ENCODE measurements at regions not wholly inside any gene's neighbourhood (a gene's known extent, or its start where the extent isn't known, plus 50 kb on each side); places are given as distances from the start of the nearest gene placed in this dataset.

DNA sequence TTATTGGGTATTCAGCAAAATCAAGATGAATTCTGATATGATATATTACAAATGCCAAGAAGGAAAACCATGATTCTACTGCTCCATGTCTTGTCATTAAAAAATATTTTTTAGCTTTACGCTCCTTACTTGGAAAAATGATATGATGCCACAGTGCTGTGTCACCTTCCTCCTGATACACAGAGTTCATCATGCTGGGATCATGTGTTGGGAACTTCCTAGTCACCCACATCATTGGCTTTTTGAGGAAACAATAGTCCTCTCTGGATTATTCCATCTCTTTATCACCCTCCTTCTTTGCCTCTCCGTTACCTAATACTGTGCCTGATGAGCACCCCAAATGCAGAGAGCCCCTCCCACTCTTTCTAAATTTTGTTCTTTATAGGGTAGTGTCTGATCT lies 94.3 kb upstream of the PFN2 start:
- H3K4me1 Mint-ChIP-seq = no peaks in the 10 kb centered on the region
- H3K9me3 Mint-ChIP-seq = no peaks in the 10 kb centered on the region
- H3K4me3 Mint-ChIP-seq = no peak overlapping the region
- intact Hi-C loops (cut with micrococcal nuclease) = no loop called here
- H3K36me3 Mint-ChIP-seq (ENCODE audit: low read depth) = no peaks in the 10 kb centered on the region
- DNase-seq = no peak
- H3K27me3 Mint-ChIP-seq = peaks cover 11% of the 10 kb centered on the region
- H3K27ac Mint-ChIP-seq = no peak overlapping the region

DNA sequence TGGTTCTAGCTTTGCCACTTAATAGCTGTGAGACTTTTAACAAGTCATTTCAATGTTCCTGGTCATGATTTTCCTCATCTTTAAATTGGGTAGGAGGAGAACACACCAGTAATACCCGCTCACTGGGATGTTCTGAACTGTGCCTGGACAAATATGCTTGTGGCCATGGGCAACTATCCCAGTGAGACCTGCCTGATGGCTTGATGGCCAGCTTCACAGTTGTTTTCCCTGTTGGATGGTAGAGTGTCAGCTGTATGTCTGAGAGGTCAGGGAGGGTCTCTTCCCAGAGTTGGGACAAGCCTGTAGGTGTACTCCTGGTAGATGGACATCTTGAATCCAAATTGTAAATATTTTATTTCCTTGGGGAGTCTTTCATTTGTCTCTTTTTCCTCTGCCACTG lies 92.5 kb upstream of the PFN2 start:
- no peak overlapping the region for H3K27ac Mint-ChIP-seq
- no peaks in the 10 kb centered on the region for H3K36me3 Mint-ChIP-seq (ENCODE audit: low read depth)

DNA sequence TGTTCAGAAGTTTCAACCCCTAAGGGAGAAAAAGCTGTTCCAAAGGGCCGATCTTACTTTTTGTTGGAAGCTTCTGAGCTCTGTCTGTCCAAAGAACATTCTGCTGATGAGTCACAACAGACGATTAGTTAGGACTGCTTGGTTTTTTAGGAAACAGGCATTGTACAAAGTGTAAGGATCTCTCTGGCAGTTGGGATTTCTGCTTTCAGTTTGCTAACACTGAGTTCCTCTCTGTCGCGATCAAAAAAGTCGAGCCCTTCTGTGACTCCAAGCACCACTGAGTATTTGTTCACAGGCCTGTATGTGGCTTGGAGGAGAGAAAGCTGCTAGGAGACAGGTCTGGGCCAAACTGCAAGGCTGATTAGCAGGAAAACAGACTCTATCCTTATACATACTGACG lies 91.8 kb upstream of the PFN2 start:
- intact Hi-C loops (cut with micrococcal nuclease) = no loop called here
- Mint-ChIP-seq H3K36me3 (ENCODE audit: low read depth) (no peaks in the 10 kb centered on the region), H3K9me3 (no peaks in the 10 kb centered on the region), H3K4me1 (no peaks in the 10 kb centered on the region), H3K27me3 (peaks cover 11% of the 10 kb centered on the region), H3K4me3 (no peak overlapping the region), H3K27ac (no peak overlapping the region)
- DNase-seq = no peak

More for the DNA sequence above, 92.5 kb upstream of the PFN2 start:
- H3K27me3 Mint-ChIP-seq = peaks cover 11% of the 10 kb centered on the region
- H3K4me3 Mint-ChIP-seq = no peak overlapping the region
- DNase-seq = no peak
- no peaks in the 10 kb centered on the region for H3K4me1 Mint-ChIP-seq
- no peaks in the 10 kb centered on the region for H3K9me3 Mint-ChIP-seq
- intact Hi-C loops (cut with micrococcal nuclease) = no loop called here

DNA sequence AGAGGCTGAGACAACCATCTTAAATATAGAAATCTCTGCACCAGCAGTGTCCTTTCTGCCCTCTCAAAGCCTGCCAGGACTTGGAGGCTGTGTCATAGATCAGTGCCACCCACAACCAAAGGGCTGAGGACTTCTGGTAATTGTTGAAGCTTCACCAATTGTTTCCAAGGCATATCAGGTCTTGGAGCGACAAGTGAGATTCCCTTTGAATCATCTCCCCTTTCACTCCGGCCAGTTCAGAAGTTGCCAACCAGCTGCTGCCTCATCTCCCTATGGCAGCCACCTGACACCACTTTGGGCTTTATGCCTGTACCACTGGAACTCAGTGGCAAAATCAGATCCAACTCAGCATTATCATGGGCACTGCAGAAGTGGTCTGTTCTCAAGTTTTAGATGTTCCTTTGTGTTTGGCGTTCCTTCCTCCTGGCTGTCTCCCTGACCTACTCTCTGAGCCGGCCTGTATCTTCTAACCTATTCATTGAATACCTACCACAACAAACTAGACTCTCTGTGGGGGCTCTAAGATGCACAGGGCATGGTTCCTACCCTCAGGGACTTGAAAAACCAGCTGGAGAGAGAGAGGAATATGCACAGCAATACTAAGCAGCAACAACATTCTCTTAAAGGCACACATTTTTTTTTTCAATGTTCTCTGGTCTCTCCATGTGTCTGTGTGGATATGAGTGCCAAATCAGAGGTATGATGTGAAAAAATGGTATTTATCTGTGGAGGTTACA lies 90.8 kb upstream of the PFN2 start:
- H3K27ac Mint-ChIP-seq = no peak overlapping the region
- no peaks in the 10 kb centered on the region for H3K36me3 Mint-ChIP-seq (ENCODE audit: low read depth)
- H3K9me3 Mint-ChIP-seq = no peaks in the 10 kb centered on the region
- DNase-seq = no peak
- H3K27me3 Mint-ChIP-seq = peaks cover 7% of the 10 kb centered on the region
- H3K4me3 Mint-ChIP-seq = no peak overlapping the region
- intact Hi-C loops (cut with micrococcal nuclease) = no loop called here
- H3K4me1 Mint-ChIP-seq = no peaks in the 10 kb centered on the region

DNA sequence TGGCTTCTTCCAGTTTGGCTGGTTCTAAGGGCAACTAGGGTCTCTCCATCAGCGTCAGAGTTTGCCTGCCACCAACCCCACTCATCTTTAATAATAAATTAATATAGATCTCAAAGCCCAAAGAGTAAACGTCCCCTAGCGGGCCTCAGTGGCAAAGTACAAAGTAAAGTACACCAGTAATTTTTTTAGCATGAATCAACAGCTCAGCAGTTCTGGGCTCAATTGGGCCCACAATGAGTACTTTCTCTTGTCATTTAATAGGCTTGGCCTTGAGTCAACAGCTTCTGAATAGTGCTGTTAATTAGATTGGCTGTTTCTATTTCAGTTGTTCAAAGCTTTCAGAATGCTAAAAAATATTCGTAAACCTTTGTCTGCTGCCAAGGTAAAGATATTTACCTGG lies 89.0 kb upstream of the PFN2 start:
- intact Hi-C loops (cut with micrococcal nuclease) = no loop called here
- peaks cover 5% of the 10 kb centered on the region for H3K27me3 Mint-ChIP-seq
- no peaks in the 10 kb centered on the region for H3K36me3 Mint-ChIP-seq (ENCODE audit: low read depth)
- H3K4me1 Mint-ChIP-seq = no peaks in the 10 kb centered on the region
- no peak overlapping the region for H3K4me3 Mint-ChIP-seq
- DNase-seq = no peak
- no peaks in the 10 kb centered on the region for H3K9me3 Mint-ChIP-seq
- no peak overlapping the region for H3K27ac Mint-ChIP-seq

DNA sequence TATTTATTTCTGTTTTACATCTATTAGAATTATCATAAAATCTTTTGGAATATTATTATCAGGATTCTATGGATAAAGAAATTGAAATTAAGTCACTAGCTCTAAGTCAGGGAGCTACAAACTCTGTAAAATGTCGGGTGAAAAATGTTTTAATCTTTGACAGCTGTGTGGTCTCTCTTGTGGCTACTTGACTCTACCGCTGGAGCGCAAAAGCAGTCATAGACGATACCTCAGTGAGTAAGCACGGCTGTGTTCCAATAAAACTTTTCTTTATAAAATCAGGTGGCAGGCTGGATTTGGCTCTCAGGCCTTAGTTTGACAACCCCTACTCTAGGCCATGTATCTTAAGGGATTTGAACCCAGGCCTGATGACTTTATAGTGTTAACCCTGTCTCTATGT lies 88.5 kb upstream of the PFN2 start:
- Mint-ChIP-seq H3K27me3 (peaks cover 5% of the 10 kb centered on the region), H3K9me3 (no peaks in the 10 kb centered on the region), H3K4me1 (no peaks in the 10 kb centered on the region), H3K36me3 (ENCODE audit: low read depth) (no peaks in the 10 kb centered on the region), H3K27ac (no peak overlapping the region), H3K4me3 (no peak overlapping the region)
- intact Hi-C loops (cut with micrococcal nuclease) = no loop called here
- no peak for DNase-seq

DNA sequence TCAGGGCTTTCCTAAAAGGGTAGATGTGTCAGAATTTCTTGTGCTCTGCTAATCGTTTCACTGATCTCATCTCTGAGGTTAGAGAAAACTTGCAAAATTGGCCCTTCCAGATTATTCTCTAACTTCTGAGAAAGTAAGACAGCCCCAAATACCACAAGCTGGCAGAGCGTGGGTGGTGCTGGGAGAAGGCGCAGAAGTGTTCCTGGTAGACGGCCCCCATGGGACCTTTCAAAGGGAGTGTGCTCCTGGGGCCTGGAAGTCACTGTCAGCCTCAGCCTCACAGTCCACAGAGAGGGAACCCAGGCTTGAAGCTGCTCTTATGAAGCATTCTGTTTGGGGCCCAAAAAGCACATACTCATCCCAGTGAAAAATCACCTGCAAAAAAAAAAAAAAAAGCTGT lies 86.5 kb upstream of the PFN2 start:
- H3K4me3 Mint-ChIP-seq = no peak overlapping the region
- no peaks in the 10 kb centered on the region for H3K4me1 Mint-ChIP-seq
- intact Hi-C loops (cut with micrococcal nuclease) = no loop called here
- no peak for DNase-seq
- H3K36me3 Mint-ChIP-seq (ENCODE audit: low read depth) = no peaks in the 10 kb centered on the region
- peaks cover 6% of the 10 kb centered on the region for H3K27me3 Mint-ChIP-seq
- no peak overlapping the region for H3K27ac Mint-ChIP-seq
- H3K9me3 Mint-ChIP-seq = no peaks in the 10 kb centered on the region

DNA sequence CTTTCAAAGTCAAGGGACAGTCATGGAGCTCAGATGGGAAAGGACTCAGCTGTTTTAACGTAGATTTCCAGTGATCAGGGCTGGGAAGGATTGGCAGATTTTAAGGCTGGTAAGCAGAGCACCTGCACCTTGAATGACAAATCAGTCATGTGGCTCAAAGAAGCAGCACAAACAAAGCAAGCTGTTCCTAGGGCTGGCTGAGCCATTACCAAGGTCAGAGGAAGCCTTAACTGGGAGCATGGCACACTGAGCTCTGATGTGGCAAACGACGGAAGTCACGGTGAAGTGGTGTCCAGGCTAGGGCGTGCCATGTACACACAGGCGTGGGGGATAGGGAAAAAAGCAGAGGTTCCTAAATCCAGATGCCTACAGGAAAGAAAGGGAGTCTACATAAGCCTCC lies 84.6 kb upstream of the PFN2 start:
- no peaks in the 10 kb centered on the region for H3K36me3 Mint-ChIP-seq (ENCODE audit: low read depth)
- no peak for DNase-seq
- peaks cover 4% of the 10 kb centered on the region for H3K27me3 Mint-ChIP-seq
- intact Hi-C loops (cut with micrococcal nuclease) = no loop called here
- H3K4me3 Mint-ChIP-seq = no peak overlapping the region
- H3K27ac Mint-ChIP-seq = no peak overlapping the region
- H3K9me3 Mint-ChIP-seq = no peaks in the 10 kb centered on the region
- H3K4me1 Mint-ChIP-seq = no peaks in the 10 kb centered on the region

DNA sequence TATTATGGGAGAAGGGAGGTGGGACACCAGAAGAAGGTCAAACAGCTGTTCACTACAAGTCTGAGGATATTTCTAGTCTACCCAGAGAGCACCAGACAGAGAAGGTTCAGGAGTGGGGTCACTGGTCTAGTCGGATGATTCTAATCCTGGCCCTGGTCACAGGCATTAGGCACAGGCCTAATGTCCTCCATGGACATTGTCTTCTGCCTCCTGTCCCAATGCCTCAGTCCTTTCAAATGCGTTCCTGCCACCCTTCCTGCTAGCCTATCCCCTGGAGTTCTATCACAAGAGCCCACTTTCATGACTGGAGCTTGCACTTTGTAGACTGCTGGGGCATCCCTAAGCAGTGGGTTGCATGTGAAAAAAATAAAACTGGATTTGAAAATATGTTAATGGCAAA lies 83.9 kb upstream of the PFN2 start:
- Mint-ChIP-seq H3K9me3 (no peaks in the 10 kb centered on the region), H3K4me3 (no peak overlapping the region)

DNA sequence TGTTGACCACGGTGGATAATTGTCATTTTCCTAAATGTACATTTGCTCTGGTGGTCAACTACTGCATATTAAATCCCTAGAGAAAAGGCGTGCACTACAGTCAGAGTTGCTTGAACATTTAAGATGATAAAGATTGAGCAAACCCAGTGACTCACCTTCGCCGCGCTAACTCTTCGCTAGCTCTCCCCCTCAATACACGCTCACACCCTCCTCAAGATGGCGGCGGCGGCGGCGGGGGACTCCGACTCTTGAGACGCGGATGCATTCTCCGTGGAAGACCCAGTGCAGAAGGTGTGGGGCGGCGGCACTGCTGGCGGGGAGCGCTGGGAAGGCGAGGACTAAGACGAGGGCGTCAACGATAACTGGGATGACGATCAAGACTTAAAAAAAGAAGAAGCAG lies 79.8 kb upstream of the PFN2 start:
- DNase-seq = no peak
- Mint-ChIP-seq H3K4me1 (no peaks in the 10 kb centered on the region), H3K9me3 (no peaks in the 10 kb centered on the region), H3K36me3 (ENCODE audit: low read depth) (no peaks in the 10 kb centered on the region), H3K27me3 (peaks cover 14% of the 10 kb centered on the region), H3K4me3 (no peak overlapping the region), H3K27ac (no peak overlapping the region)
- intact Hi-C loops (cut with micrococcal nuclease) = no loop called here

More for the DNA sequence above, 83.9 kb upstream of the PFN2 start:
- no peak for DNase-seq
- Mint-ChIP-seq H3K4me1 (no peaks in the 10 kb centered on the region), H3K36me3 (ENCODE audit: low read depth) (no peaks in the 10 kb centered on the region), H3K27me3 (peaks cover 5% of the 10 kb centered on the region), H3K27ac (no peak overlapping the region)
- intact Hi-C loops (cut with micrococcal nuclease) = no loop called here

DNA sequence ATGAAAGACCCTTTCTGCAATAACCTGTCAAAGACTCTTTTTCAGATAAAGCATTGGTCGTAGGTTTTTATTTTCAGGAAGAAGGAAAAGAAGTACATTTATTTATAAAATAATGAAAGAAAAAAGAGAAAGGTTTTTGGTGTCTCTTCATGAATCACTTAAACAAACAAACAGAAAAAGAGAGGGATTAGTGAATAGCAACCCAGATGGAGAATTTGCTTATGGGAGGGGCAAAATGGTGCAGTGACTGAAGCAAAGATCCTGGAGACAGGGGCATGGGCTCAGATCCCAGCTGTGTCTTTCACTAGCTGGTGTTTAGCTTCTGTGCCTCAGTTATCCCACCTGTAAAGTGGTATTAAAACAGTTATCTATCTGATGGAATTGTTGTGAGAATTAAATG lies 78.6 kb upstream of the PFN2 start:
- intact Hi-C loops (cut with micrococcal nuclease) = no loop called here
- Mint-ChIP-seq H3K27me3 (peaks cover 16% of the 10 kb centered on the region), H3K27ac (no peak overlapping the region), H3K36me3 (ENCODE audit: low read depth) (no peaks in the 10 kb centered on the region), H3K4me1 (no peaks in the 10 kb centered on the region), H3K9me3 (no peaks in the 10 kb centered on the region), H3K4me3 (no peak overlapping the region)
- DNase-seq = no peak

DNA sequence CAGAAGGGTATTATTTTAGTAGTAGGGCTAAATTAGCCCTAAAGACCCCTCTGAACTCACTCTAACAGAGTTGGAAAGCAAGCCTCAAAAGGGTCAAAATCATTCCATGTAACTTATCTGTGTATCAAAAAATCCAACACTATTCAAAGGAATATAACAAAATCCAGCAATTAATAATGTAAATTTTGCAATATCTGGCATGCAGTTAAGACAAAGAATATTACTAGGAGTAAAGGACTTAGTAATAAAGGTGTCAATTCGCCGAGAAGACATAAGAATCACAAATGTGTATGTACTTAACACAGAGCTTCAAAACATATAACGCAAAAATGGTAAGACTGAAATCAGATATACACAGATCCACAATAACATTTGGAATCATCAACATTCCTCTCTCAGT lies 71.2 kb upstream of the PFN2 start:
- H3K9me3 Mint-ChIP-seq = peaks cover 3% of the 10 kb centered on the region
- intact Hi-C loops (cut with micrococcal nuclease) = no loop called here
- no peak for DNase-seq
- no peaks in the 10 kb centered on the region for H3K36me3 Mint-ChIP-seq (ENCODE audit: low read depth)
- no peaks in the 10 kb centered on the region for H3K4me1 Mint-ChIP-seq
- H3K4me3 Mint-ChIP-seq = no peak overlapping the region
- peaks cover 12% of the 10 kb centered on the region for H3K27me3 Mint-ChIP-seq
- H3K27ac Mint-ChIP-seq = no peak overlapping the region

DNA sequence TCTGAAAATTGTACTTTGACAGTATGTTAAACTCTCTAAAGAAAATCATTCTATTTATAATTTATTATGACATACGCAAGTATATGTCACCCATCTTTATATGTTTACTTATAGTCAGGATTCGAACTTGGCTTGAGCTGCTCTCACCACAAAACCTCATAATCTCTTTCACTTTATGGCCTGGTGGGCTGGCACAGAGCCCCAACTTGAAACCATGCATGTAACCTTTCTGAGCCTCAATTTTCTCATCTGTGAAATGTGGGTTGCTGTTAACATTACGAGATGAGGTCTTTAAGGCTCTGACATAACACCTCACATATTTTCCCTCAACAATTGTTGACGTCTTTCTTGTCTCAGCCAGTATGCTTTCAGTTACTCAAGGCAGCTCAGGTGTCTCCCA lies 69.4 kb upstream of the PFN2 start:
- intact Hi-C loops (cut with micrococcal nuclease) = no loop called here
- H3K9me3 Mint-ChIP-seq = peaks cover 3% of the 10 kb centered on the region
- no peaks in the 10 kb centered on the region for H3K4me1 Mint-ChIP-seq
- no peak for DNase-seq
- H3K4me3 Mint-ChIP-seq = no peak overlapping the region
- H3K27ac Mint-ChIP-seq = no peak overlapping the region
- H3K27me3 Mint-ChIP-seq = peaks cover 6% of the 10 kb centered on the region
- H3K36me3 Mint-ChIP-seq (ENCODE audit: low read depth) = no peaks in the 10 kb centered on the region

DNA sequence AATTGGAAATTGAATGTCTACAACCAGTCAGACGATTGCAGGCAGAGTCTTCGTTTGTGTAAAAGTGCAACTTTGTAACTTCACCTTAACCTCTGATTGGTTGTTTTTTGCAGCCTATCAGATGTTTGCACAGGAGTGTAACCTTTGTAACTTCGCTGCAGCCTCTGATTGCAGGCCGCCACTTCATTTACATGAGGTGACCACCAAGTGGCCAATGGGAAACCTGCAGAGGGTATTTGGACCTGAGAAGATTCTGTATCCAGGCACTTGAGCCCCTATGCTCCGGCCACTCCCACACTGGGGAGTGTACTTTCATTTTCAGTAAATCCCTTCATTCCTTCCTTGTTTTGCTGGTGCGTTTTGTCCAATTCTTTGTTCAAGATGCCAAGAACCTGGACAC lies 68.1 kb upstream of the PFN2 start:
- H3K9me3 Mint-ChIP-seq = peaks cover 3% of the 10 kb centered on the region
- H3K4me1 Mint-ChIP-seq = no peaks in the 10 kb centered on the region
- H3K27ac Mint-ChIP-seq = no peak overlapping the region
- H3K4me3 Mint-ChIP-seq = no peak overlapping the region
- H3K36me3 Mint-ChIP-seq (ENCODE audit: low read depth) = no peaks in the 10 kb centered on the region
- intact Hi-C loops (cut with micrococcal nuclease) = no loop called here
- no peak for DNase-seq
- peaks cover 1% of the 10 kb centered on the region for H3K27me3 Mint-ChIP-seq

DNA sequence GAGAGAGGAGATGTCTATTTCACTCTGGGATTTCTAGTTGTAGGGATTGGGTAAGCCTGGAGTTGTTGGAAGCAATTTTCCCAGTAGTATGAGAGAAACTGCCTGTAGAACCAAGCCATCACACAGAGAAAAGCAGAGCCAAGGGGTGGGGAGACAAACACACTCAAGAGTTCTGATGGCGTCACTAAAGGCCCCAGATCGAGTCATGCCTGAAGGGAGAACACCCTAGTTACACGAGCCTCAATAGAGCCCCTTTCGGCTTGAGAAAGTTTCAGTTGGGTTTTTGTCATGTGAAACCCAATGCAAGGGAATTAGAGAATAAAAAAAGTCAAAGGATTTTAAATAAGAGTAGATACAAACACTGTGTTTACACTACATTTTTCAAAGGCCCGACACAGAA lies 66.1 kb upstream of the PFN2 start:
- H3K36me3 Mint-ChIP-seq (ENCODE audit: low read depth) = no peaks in the 10 kb centered on the region
- DNase-seq = no peak
- intact Hi-C loops (cut with micrococcal nuclease) = no loop called here
- no peak overlapping the region for H3K27ac Mint-ChIP-seq
- H3K9me3 Mint-ChIP-seq = no peaks in the 10 kb centered on the region
- no peak overlapping the region for H3K4me3 Mint-ChIP-seq
- H3K4me1 Mint-ChIP-seq = no peaks in the 10 kb centered on the region
- peaks cover 2% of the 10 kb centered on the region for H3K27me3 Mint-ChIP-seq

Measured in activated CD4-positive, alpha-beta T cell treated with anti-CD3 and anti-CD28 coated beads, Interleukin-2, amount 10 ng/mL, durations not matched to agents 24 days and 14 days (primary cell).